Fibroblast of pulmonary artery (primary cell): ENCODE measurements at regions not wholly inside any gene's neighbourhood (a gene's known extent, or its start where the extent isn't known, plus 50 kb on each side); places are given as distances from the start of the nearest gene placed in this dataset.
A peak's percentile ranks its signal among the peaks of the same experiment; 100 is the strongest.

ENCODE experiments used
- DNase-seq: peaks from one replicate; pipeline ENCODE4 v3.0.0-alpha.2; 2010; ENCODE audit warnings: low read depth
- H3K4me3 ChIP-seq: replicated peaks from 2 replicates; pipeline ENCODE4 v1.5.1; 2011; ENCODE audit warnings: low read depth, mild to moderate bottlenecking, control low read depth, low read length, moderate library complexity
- TF ChIP-seq, protein P1 (sequence below): IDR thresholded peaks from 2 replicates; pipeline ENCODE4 v1.5.1; 2011; ENCODE audit warnings: mild to moderate bottlenecking, control low read depth, low read length, inconsistent platforms; ENCODE audit errors: missing control alignments

DNA sequence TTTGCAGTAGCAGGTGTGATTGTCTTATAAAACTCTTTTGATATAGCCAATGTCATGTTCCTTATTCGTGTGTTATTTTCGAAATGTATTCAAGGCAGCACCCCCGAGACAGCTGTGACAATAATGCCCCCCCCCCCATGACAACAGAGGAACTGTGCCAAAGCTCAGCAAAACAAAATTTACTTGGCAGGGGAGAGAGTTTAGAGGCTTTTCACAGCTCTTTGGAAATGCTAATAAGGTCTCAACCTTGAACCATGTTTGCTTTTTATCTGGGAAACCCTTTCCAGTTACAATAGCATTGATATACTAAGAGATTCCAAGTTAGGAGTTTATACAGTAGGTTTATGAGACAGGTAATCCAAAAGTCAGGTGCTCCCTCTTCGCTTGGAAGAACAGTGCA, 56.4 kb upstream of the USP44 start:
- no peak overlapping the region for H3K4me3 ChIP-seq
- TF ChIP-seq, protein P1, sequence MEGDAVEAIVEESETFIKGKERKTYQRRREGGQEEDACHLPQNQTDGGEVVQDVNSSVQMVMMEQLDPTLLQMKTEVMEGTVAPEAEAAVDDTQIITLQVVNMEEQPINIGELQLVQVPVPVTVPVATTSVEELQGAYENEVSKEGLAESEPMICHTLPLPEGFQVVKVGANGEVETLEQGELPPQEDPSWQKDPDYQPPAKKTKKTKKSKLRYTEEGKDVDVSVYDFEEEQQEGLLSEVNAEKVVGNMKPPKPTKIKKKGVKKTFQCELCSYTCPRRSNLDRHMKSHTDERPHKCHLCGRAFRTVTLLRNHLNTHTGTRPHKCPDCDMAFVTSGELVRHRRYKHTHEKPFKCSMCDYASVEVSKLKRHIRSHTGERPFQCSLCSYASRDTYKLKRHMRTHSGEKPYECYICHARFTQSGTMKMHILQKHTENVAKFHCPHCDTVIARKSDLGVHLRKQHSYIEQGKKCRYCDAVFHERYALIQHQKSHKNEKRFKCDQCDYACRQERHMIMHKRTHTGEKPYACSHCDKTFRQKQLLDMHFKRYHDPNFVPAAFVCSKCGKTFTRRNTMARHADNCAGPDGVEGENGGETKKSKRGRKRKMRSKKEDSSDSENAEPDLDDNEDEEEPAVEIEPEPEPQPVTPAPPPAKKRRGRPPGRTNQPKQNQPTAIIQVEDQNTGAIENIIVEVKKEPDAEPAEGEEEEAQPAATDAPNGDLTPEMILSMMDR, result no peak

DNA sequence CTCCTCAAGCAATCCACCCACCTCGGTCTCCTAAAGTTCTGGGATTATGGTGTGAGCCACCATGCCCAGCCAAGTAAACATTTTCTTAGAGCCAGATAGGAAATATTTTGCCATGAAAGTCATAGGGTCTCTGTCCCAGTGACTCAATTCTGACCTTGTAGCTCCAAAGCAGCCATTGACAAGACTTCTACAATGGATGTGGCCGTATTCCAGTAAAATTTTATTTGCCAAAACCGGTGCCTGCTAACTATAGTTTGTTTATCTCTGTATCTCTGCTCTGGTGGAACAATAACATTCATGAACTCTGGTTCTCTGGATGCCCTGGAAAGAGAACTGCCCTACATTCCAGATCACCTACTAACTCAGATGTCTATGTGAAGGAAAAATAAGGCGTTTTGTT, 54.6 kb upstream of the USP44 start:
- no peak overlapping the region for H3K4me3 ChIP-seq
- DNase-seq, result peak; percentile 28
- TF ChIP-seq, protein P1, result no peak

More for the DNA sequence above, 56.4 kb upstream of the USP44 start:
- DNase-seq, result no peak

DNA sequence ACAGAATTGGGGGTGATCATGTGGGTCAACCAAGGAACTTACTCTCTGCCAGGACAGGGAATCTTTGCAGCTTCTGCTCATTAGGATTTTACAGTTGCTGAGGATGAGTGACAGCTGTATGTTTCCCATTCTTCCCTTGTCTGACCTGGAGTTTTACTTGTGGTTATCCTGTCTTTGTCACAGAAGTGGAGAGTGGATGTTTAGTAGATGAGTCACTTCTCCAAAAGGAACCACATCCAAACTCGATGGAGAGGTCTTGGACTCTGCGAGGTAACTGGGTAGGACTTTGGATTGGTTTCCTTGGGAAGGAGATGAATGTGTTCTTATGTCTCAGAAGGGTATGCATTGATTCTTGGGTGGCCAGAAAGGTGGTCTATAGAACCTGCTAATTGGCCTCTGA, 53.8 kb upstream of the USP44 start:
- TF ChIP-seq, protein P1, result no peak
- peak; percentile 43 for DNase-seq
- no peak overlapping the region for H3K4me3 ChIP-seq

DNA sequence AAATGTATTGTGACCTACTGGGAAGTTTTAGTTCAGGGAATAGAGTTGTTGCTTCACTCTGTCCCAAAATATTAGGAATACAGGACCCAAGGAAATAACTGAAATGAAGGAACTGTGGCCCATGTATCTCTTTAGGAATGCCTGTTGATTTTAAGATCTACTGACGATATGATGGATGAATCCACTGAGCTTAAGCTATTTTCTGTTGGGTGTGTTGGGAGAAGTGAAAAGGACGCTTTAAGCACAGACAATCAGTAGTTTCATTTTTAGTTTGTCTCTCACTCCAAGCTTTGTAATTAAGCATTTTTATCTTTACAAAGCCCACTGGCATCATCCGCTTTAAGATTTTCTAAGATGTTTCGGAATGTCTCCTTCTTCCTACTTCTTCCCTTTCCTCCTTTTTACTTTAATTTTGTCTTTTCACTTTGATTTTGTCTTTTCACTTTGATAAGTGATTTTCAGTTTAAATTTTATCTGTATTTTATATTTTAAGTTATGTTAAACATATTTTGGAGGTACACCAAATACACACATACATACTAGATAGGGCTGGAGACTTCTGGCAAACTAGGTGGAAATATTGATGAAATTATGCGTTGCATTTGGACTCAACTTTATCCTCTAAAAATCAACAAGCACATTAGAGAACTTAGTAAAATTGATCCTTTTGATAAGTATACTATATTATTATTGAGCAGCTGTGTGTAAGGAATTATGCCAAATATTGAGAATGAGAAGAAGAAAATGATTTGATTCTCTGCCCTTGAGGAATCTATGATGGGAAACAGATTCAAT, 52.3 kb upstream of the USP44 start:
- no peak for DNase-seq
- H3K4me3 ChIP-seq, result no peak overlapping the region
- TF ChIP-seq, protein P1, result no peak

DNA sequence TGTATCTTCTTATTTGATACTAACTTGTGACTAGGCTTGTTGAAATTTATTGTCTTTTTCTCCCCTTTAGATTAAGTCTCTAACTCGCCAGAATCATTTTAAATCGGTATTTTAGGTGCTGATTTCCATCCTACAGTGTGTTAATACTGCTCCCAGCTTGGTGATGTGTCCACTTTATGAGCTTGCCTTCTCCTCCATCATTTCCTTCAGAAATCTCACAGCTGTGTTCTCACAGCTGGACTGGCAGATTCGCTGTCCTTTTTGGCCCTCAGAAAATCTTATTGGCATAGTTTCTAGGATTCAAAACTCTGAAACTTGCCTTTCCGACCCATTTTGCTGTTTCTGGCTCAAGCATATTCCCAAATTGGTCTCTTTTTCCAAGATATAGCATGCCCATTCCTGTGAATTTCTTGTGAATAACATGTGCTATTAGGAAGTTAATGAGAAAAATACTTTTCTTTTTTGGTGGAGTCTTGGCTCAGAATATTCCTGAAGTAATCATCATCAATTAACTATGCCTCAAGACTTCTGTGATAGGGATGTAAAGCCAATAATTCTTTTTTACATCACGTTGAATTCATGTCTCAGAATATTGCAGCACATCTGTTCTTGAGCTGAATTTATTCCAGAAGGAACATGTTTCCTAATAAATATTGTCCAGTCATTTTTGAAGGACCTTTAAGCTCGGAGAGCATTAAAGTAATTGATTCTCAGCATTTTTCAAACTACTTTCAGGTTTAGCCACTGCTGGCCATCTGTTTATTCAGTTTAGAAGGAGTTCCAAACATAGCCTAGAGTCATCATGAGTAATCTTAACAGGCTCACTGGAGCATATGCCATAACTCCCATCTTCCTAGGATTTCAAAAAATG, 50.0 kb upstream of the USP44 start:
- no peak overlapping the region for H3K4me3 ChIP-seq
- no peak for DNase-seq
- TF ChIP-seq, protein P1, result no peak
